HUES48 (cell line): ENCODE measurements at regions not wholly inside any gene's neighbourhood (a gene's known extent, or its start where the extent isn't known, plus 50 kb on each side); places are given as distances from the start of the nearest gene placed in this dataset.
"Not testable (repeated sequence)": the region's sequence is repeated elsewhere in the genome, so short reads cannot be mapped to it uniquely, and the experiment has no call there.

Source experiments
- H3K27ac ChIP-seq: one replicate; pipeline ENCODE4 v1.7.0; 2013; ENCODE audit warnings: low read depth, low read length, inconsistent platforms
- H3K27me3 ChIP-seq: 2 replicates; pipeline ENCODE4 v1.6.1; 2013; ENCODE audit warnings: mild to moderate bottlenecking, low read length; ENCODE audit not compliant: control insufficient read depth, insufficient read depth
- H3K36me3 ChIP-seq: 2 replicates; pipeline ENCODE4 v1.6.1; 2013; ENCODE audit warnings: low read length; ENCODE audit not compliant: control insufficient read depth, insufficient read depth
- H3K4me1 ChIP-seq: 2 replicates; pipeline ENCODE4 v1.6.1; 2013; ENCODE audit warnings: mild to moderate bottlenecking, low read length; ENCODE audit not compliant: control insufficient read depth, insufficient read depth
- H3K4me3 ChIP-seq: 2 replicates; pipeline ENCODE4 v1.5.1; 2013; ENCODE audit warnings: mild to moderate bottlenecking, low read depth, low read length
- H3K9ac ChIP-seq: 2 replicates; pipeline ENCODE4 v1.6.1; 2013; ENCODE audit warnings: mild to moderate bottlenecking, low read depth, low read length, moderate library complexity
- H3K9me3 ChIP-seq: 2 replicates; pipeline ENCODE4 v1.6.1; 2013; ENCODE audit warnings: low read length; ENCODE audit not compliant: control insufficient read depth, insufficient read depth

DNA sequence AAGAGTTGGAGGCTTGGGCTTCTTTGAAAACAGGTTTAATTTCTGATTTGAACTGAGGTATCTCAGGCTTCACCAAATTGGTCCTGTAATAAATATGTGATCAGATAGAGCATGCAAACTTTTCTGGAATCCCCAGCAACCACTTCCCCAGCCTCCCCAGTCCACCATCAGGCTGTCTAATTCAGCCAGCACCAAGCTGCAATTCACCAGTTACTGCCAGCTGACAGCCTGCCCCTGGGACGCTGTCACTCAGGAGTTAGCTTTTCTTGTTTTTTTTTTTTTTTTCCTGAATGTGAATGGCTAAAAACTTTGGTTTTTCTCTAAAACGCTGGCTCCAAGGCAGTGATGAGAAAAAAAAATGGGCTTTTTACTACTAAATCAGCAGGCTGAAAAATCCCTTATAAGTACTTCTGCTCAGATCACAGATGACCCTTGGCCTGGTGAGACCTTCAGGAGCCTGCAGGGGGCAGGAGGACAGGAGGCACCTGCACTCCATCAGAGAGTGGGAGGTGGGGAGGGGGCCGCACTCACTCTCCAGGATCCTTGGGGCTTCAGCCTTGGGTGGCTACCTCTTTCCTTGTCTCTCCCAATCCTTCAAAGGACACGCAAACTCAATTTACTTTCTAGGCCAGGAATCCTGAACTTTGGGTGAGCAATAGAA, 349.4 kb downstream of the GATA3 start:
- Histone ChIP-seq H3K9me3 (no peaks in the 10 kb centered on the region), H3K9ac (no peak overlapping the region), H3K27me3 (no peaks in the 10 kb centered on the region; the same call in 1 of the 2 replicates), H3K36me3 (no peaks in the 10 kb centered on the region), H3K4me3 (no peak overlapping the region), H3K27ac (no peak overlapping the region), H3K4me1 (peaks cover 33% of the 10 kb centered on the region)

DNA sequence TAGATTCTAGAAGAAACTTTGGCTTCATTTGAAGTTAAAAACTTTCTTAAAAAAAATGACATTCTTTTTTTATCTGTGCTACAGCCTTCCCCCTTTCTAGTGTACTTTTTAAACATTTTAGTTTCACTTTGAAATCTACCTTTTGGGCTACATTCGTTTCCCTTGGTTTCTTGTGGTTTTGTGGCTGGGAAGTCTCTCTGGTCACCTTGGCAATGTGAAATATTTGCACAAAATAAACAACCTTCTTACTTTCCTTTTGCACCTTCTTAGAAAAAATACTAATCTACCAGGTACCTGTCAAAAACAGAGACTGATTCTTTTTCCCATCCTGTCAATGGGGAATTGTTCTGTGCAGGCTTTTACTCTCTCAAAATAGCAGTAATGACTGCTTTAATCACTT, 350.2 kb downstream of the GATA3 start:
- Histone ChIP-seq H3K9ac (no peak overlapping the region), H3K27me3 (no peaks in the 10 kb centered on the region; the same call in 1 of the 2 replicates), H3K27ac (no peak overlapping the region), H3K4me3 (no peak overlapping the region), H3K36me3 (no peaks in the 10 kb centered on the region), H3K4me1 (peaks cover 32% of the 10 kb centered on the region), H3K9me3 (no peaks in the 10 kb centered on the region)

DNA sequence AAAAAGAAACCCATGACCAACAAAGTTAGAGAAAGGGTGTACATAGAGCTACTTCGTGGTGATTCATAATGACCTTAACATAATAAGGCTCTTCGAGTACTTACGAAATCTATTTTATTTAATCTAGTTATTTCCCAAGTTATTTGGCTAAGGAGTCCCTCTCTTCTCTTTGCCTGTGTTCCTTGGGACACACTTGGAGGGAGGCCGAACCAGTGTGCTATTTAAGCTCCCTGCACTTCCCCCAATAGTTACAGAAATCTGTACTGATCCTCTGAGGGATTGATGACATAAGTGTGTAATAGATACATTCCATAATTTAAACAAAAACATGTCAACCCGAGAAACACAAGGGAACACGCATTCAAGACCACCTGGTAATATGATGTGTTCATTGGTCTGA, 351.1 kb downstream of the GATA3 start:
- Histone ChIP-seq H3K27me3 (no peaks in the 10 kb centered on the region; the same call in 1 of the 2 replicates), H3K4me3 (no peak overlapping the region), H3K36me3 (no peaks in the 10 kb centered on the region), H3K9me3 (no peaks in the 10 kb centered on the region), H3K9ac (no peak overlapping the region), H3K27ac (no peak overlapping the region), H3K4me1 (peaks cover 23% of the 10 kb centered on the region)

DNA sequence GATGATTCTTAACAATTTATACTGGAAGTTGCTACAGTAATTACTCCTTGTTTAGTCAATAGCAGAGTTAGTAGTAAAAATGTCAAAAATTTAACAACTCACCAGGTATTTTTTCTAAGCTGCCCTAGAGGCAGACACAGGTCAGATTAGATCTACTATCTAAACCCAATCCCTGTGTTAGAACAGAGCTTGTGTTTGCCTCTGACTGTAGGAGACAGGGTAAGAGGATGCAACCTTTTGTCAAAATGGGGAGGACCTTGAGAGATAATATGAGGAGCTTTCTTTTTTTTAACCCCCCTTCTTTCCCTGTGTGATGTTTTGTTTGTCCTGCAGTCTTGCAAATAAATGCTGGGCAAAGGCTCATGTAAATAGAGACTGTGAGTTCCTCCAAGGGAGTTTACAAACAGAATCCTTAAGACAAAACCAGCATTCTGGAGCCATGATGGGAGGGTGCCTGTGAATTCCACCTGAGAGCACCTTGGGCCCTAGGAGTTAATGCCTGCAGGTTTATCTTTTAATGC, 353.1 kb downstream of the GATA3 start:
- no peak overlapping the region for H3K4me3 ChIP-seq

DNA sequence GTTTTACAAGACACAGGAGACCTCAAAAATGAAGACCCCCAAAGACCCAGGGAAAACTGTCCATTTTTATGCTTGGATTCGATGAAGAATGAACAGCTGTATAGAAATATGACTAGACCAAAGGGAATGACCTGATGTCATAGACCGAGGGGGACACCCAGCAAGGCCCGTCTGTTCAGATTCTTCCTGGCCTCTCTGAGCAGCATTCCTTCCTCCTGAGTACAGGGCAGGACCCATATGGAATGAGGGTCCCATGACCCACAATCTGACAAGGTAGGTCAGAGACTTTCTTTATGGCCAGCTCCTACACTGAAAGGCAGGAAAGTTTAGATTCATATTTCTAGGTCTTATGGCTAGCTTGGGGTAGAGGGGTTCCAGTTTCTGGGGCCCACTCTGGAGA, 356.0 kb downstream of the GATA3 start:
- Histone ChIP-seq H3K27me3 (no peaks in the 10 kb centered on the region; the same call in 1 of the 2 replicates), H3K36me3 (no peaks in the 10 kb centered on the region), H3K9ac (no peak overlapping the region), H3K9me3 (no peaks in the 10 kb centered on the region), H3K27ac (no peak overlapping the region), H3K4me1 (peaks cover 4% of the 10 kb centered on the region; the same call in 1 of the 2 replicates), H3K4me3 (no peak overlapping the region)

More for the DNA sequence above, 353.1 kb downstream of the GATA3 start:
- H3K9ac ChIP-seq, result no peak overlapping the region
- H3K9me3 ChIP-seq, result no peaks in the 10 kb centered on the region
- H3K27ac ChIP-seq, result peak overlapping the region; percentile 42
- H3K36me3 ChIP-seq, result no peaks in the 10 kb centered on the region
- peaks cover 12% of the 10 kb centered on the region for H3K4me1 ChIP-seq
- H3K27me3 ChIP-seq, result no peaks in the 10 kb centered on the region; the same call in 1 of the 2 replicates

DNA sequence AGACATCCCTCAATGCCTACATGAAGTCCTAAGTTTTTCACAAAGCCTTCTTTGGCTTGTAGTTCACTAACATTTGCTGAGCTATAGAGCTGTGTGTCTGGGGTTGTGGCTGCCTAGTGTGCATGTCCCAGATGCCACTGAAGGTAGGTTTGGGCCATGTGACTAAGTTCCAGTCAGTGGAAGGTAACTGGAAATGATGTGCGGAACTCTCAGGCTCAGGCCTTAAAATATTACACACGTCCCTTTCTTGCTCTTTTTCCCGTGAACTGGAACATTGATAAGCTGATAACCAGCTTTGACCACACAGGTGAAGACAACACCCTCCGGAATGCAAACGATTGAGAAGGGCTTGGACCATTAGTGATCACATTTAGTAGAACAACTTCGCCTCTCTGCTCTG, 358.1 kb downstream of the GATA3 start:
- Histone ChIP-seq H3K9me3 (no peaks in the 10 kb centered on the region), H3K27me3 (no peaks in the 10 kb centered on the region), H3K27ac (no peak overlapping the region), H3K36me3 (no peaks in the 10 kb centered on the region), H3K9ac (no peak overlapping the region), H3K4me3 (no peak overlapping the region), H3K4me1 (peaks cover 4% of the 10 kb centered on the region; the same call in 1 of the 2 replicates)

DNA sequence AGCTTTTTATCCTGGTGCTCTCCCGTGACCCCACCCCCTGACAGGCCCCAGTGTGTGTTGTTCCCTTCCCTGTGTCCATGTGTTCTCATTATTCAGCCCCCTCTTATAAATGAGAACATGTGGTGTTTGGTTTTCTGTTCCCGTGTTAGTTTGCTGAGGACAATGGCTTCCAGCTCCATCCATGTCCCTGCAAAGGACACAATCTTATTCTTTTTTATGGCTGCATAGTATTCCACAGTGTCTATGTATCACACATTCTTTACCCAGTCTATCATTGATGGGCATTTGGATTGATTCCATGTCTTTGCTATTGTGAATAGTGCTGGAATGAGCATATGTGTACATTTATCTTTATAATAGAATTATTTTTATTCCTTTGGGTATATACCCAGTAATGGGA, 360.5 kb downstream of the GATA3 start:
- not testable (repeated sequence) for H3K9ac ChIP-seq, H3K4me1 ChIP-seq, H3K36me3 ChIP-seq, H3K27ac ChIP-seq, H3K9me3 ChIP-seq, H3K4me3 ChIP-seq, H3K27me3 ChIP-seq

DNA sequence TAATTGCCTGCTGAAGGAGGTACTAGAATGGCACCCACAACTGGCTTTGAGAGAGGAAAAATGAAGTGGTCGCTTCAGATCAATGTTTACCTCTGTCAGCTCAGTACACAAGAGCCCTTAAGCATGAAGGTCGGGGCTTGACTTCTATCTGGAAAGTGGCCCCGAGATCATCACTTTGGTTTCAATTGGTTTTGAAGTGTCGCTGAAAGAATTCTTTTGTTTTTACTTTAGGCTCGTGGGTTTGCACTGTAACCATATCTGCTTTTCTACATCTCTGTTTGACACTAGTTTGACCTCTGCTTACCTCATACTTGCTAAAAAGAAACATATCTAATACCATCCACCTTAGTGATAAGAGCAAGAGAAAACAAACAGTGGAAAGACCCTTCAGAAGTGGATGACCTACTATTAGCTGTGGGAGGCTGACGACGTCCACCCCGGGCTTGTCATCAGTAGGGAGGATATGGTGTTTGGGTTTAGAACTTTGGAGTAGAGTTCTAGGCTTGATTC, 361.8 kb downstream of the GATA3 start:
- no peak overlapping the region for H3K4me3 ChIP-seq
- H3K27ac ChIP-seq, result no peak overlapping the region
- H3K27me3 ChIP-seq, result no peaks in the 10 kb centered on the region
- H3K9me3 ChIP-seq, result no peaks in the 10 kb centered on the region
- H3K4me1 ChIP-seq, result no peaks in the 10 kb centered on the region
- H3K9ac ChIP-seq, result no peak overlapping the region
- H3K36me3 ChIP-seq, result no peaks in the 10 kb centered on the region

DNA sequence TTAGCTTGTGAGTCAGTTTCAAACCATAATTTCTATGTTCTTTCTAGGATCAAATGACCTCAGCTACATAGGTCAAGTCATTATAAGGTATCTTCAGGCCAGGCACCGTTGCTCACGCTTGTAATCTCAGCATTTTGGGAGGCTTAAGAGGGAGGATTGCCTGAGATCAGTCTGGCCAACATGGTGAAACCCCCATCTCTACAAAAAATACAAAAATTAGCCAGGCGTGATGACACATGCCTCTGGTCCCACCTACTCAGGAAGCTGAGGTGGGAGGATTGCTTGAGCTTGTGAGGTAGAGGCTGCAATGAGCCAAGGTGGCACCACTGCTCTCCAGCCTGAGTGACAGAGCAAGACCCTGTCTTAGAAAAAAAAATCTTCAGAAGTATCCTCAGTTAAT, 362.3 kb downstream of the GATA3 start:
- H3K27ac ChIP-seq, result no peak overlapping the region
- no peaks in the 10 kb centered on the region for H3K36me3 ChIP-seq
- no peaks in the 10 kb centered on the region for H3K9me3 ChIP-seq
- H3K4me1 ChIP-seq, result no peaks in the 10 kb centered on the region
- H3K27me3 ChIP-seq, result no peaks in the 10 kb centered on the region
- H3K9ac ChIP-seq, result no peak overlapping the region
- no peak overlapping the region for H3K4me3 ChIP-seq

DNA sequence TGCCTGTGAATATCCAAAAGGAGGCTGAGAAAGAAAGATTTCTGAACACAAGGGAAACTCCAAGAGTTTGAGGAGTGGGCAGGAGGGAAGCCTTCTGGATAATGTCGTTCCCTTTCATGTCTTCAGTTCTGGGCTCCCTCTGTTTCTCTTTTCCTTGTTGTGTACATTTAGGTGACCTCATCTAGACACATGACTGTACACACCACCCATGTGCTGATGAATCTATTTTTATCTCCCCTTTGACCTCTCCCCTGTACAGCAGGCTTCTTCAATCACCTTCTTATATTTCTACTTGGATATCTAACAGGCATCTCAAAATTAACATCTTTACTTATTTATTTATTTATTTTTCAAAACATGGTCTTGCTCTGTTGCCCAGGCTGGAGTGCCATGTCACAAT, 363.1 kb downstream of the GATA3 start:
- no peaks in the 10 kb centered on the region for H3K4me1 ChIP-seq
- no peak overlapping the region for H3K27ac ChIP-seq
- H3K27me3 ChIP-seq, result no peaks in the 10 kb centered on the region
- no peak overlapping the region for H3K4me3 ChIP-seq
- no peaks in the 10 kb centered on the region for H3K9me3 ChIP-seq
- H3K36me3 ChIP-seq, result no peaks in the 10 kb centered on the region
- no peak overlapping the region for H3K9ac ChIP-seq

DNA sequence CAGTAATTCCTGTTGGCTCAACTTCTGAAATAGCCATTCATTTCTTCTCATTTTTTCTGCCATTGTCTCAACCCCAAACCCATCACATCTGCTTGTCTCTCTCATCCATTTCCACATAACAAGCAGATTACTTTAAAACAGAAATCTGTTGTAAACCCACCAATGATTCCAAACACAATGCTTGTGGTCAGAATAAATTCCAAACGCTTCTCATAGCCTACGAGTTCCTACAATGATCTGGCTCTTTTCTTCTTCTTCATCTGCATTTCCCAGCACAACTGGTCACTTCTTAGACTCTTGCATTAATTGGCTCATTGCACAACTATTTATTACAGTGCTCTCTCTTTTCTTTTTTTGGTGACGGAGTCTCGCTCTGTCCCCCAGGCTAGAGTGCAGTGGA, 364.1 kb downstream of the GATA3 start:
- no peaks in the 10 kb centered on the region for H3K9me3 ChIP-seq
- no peak overlapping the region for H3K27ac ChIP-seq
- H3K36me3 ChIP-seq, result no peaks in the 10 kb centered on the region
- H3K4me3 ChIP-seq, result no peak overlapping the region
- no peak overlapping the region for H3K9ac ChIP-seq
- no peaks in the 10 kb centered on the region for H3K27me3 ChIP-seq
- H3K4me1 ChIP-seq, result no peaks in the 10 kb centered on the region
